Kidney epithelial cell (primary cell): ENCODE measurements at regions not wholly inside any gene's neighbourhood (a gene's known extent, or its start where the extent isn't known, plus 50 kb on each side); places are given as distances from the start of the nearest gene placed in this dataset.

ENCODE experiments used
- DNase-seq: peaks from one replicate; pipeline ENCODE4 v3.0.0-alpha.2; 2010; ENCODE audit warnings: low read depth
- H3K27me3 ChIP-seq: 2 replicates; pipeline ENCODE4 v1.6.0; 2011; ENCODE audit warnings: low read length; ENCODE audit not compliant: control insufficient read depth, insufficient read depth
- H3K36me3 ChIP-seq: 2 replicates; pipeline ENCODE4 v1.5.1; 2011; ENCODE audit warnings: low read length; ENCODE audit not compliant: control insufficient read depth, insufficient read depth
- H3K4me3 ChIP-seq: 2 replicates; pipeline ENCODE4 v1.5.1; 2011; ENCODE audit warnings: low read depth, mild to moderate bottlenecking, control low read depth, low read length
- CTCF ChIP-seq: IDR thresholded peaks from 2 replicates; pipeline ENCODE4 v1.5.1; 2011; ENCODE audit warnings: mild to moderate bottlenecking, moderate library complexity, low read length, control low read depth, inconsistent platforms; ENCODE audit not compliant: insufficient read depth, poor library complexity, severe bottlenecking

GRCh38 chrX:96432647-96433046 is 252.0 kb upstream of the DIAPH2 start:
- no peak for TF ChIP-seq CTCF
- H3K4me3 ChIP-seq, result no peak overlapping the region
- no peaks in the 10 kb centered on the region for H3K27me3 ChIP-seq
- no peak for DNase-seq
- H3K36me3 ChIP-seq, result no peaks in the 10 kb centered on the region

- no peak overlapping the region for H3K4me3 ChIP-seq
- no peaks in the 10 kb centered on the region for H3K36me3 ChIP-seq
- TF ChIP-seq CTCF, result no peak
- no peak for DNase-seq
- H3K27me3 ChIP-seq, result no peaks in the 10 kb centered on the region
Observed at GRCh38 chrX:96433409-96434077, 251.1 kb upstream of the DIAPH2 start.

- TF ChIP-seq CTCF, result no peak
- no peaks in the 10 kb centered on the region for H3K36me3 ChIP-seq
- no peak for DNase-seq
- no peak overlapping the region for H3K4me3 ChIP-seq
- no peaks in the 10 kb centered on the region for H3K27me3 ChIP-seq
Observed at GRCh38 chrX:96435378-96436035, 249.1 kb upstream of the DIAPH2 start.

- no peak for TF ChIP-seq CTCF
- DNase-seq, result no peak
- Histone ChIP-seq H3K27me3 (no peaks in the 10 kb centered on the region), H3K4me3 (no peak overlapping the region), H3K36me3 (no peaks in the 10 kb centered on the region)
Observed at GRCh38 chrX:96436105-96436504, 248.5 kb upstream of the DIAPH2 start.

- DNase-seq, result no peak
Observed at GRCh38 chrX:96438803-96439202, 245.8 kb upstream of the DIAPH2 start.

More at GRCh38 chrX:96438803-96439202, 245.8 kb upstream of the DIAPH2 start:
- Histone ChIP-seq H3K36me3 (no peaks in the 10 kb centered on the region), H3K4me3 (no peak overlapping the region), H3K27me3 (no peaks in the 10 kb centered on the region)
- TF ChIP-seq CTCF, result no peak
